ENCODE measurements at regions not wholly inside any gene's neighbourhood (a gene's known extent, or its start where the extent isn't known, plus 50 kb on each side); places are given as distances from the start of the nearest gene placed in this dataset.

GRCh38 chr4:152099061-152099425 lies 338.2 kb upstream of the GATB start:
- DNase-seq (ENCODE audit: low read depth in 2 of 2, low spot score in 1 of 2): no peak

GRCh38 chr4:152098365-152099060 lies 337.7 kb upstream of the GATB start:
- DNase-seq (ENCODE audit: low read depth in 2 of 2, low spot score in 1 of 2): no peak

- no peak for DNase-seq (ENCODE audit: low read depth in 2 of 2, low spot score in 1 of 2)
Measured at GRCh38 chr4:152097371-152097770, 336.6 kb upstream of the GATB start.

- DNase-seq (ENCODE audit: low read depth in 2 of 2, low spot score in 1 of 2): no peak
Measured at GRCh38 chr4:152095701-152096070, 334.9 kb upstream of the GATB start.

GRCh38 chr4:152094970-152095700 lies 334.3 kb upstream of the GATB start:
- DNase-seq (ENCODE audit: low read depth in 2 of 2, low spot score in 1 of 2): no peak

- DNase-seq (ENCODE audit: low read depth in 2 of 2, low spot score in 1 of 2): no peak
Measured at GRCh38 chr4:152091405-152091804, 330.6 kb upstream of the GATB start.

- DNase-seq (ENCODE audit: low read depth in 2 of 2, low spot score in 1 of 2): no peak
Measured at GRCh38 chr4:152090543-152090942, 329.7 kb upstream of the GATB start.

GRCh38 chr4:152089584-152089983 lies 328.8 kb upstream of the GATB start:
- no peak for DNase-seq (ENCODE audit: low read depth in 2 of 2, low spot score in 1 of 2)

GRCh38 chr4:152087335-152087734 lies 326.5 kb upstream of the GATB start:
- no peak for DNase-seq (ENCODE audit: low read depth in 2 of 2, low spot score in 1 of 2)

GRCh38 chr4:152085657-152086056 lies 324.9 kb upstream of the GATB start:
- DNase-seq (ENCODE audit: low read depth in 2 of 2, low spot score in 1 of 2): no peak

GRCh38 chr4:152083338-152083737 lies 322.5 kb upstream of the GATB start:
- DNase-seq (ENCODE audit: low read depth in 2 of 2, low spot score in 1 of 2): no peak

- no peak for DNase-seq (ENCODE audit: low read depth in 2 of 2, low spot score in 1 of 2)
Measured at GRCh38 chr4:152081024-152081423, 320.2 kb upstream of the GATB start.

GRCh38 chr4:152079543-152080293 lies 318.9 kb upstream of the GATB start:
- DNase-seq (ENCODE audit: low read depth in 2 of 2, low spot score in 1 of 2): no peak

- DNase-seq (ENCODE audit: low read depth in 2 of 2, low spot score in 1 of 2): no peak
Measured at GRCh38 chr4:152079079-152079478, 318.3 kb upstream of the GATB start.

GRCh38 chr4:152077582-152077981 lies 316.8 kb upstream of the GATB start:
- no peak for DNase-seq (ENCODE audit: low read depth in 2 of 2, low spot score in 1 of 2)

GRCh38 chr4:152075253-152075928 lies 314.6 kb upstream of the GATB start:
- no peak for DNase-seq (ENCODE audit: low read depth in 2 of 2, low spot score in 1 of 2)

- no peak for DNase-seq (ENCODE audit: low read depth in 2 of 2, low spot score in 1 of 2)
Measured at GRCh38 chr4:152074573-152074972, 313.8 kb upstream of the GATB start.

GRCh38 chr4:152074088-152074437 lies 313.3 kb upstream of the GATB start:
- no peak for DNase-seq (ENCODE audit: low read depth in 2 of 2, low spot score in 1 of 2)

GRCh38 chr4:152073351-152074087 lies 312.7 kb upstream of the GATB start:
- no peak for DNase-seq (ENCODE audit: low read depth in 2 of 2, low spot score in 1 of 2)

GRCh38 chr4:152072906-152073305 lies 312.1 kb upstream of the GATB start:
- no peak for DNase-seq (ENCODE audit: low read depth in 2 of 2, low spot score in 1 of 2)

- DNase-seq (ENCODE audit: low read depth in 2 of 2, low spot score in 1 of 2): no peak
Measured at GRCh38 chr4:152072001-152072485, 311.2 kb upstream of the GATB start.
